GM21360 (cell line): ENCODE measurements at regions not wholly inside any gene's neighbourhood (a gene's known extent, or its start where the extent isn't known, plus 50 kb on each side); places are given as distances from the start of the nearest gene placed in this dataset.

Source experiments
- ATAC-seq: cut with Tn5 transposase; IDR thresholded peaks from one replicate; pipeline ENCODE4 v1.9.1; 2021; ENCODE audit warnings: mild to moderate bottlenecking, moderate library complexity; ENCODE audit not compliant: unreplicated experiment

DNA sequence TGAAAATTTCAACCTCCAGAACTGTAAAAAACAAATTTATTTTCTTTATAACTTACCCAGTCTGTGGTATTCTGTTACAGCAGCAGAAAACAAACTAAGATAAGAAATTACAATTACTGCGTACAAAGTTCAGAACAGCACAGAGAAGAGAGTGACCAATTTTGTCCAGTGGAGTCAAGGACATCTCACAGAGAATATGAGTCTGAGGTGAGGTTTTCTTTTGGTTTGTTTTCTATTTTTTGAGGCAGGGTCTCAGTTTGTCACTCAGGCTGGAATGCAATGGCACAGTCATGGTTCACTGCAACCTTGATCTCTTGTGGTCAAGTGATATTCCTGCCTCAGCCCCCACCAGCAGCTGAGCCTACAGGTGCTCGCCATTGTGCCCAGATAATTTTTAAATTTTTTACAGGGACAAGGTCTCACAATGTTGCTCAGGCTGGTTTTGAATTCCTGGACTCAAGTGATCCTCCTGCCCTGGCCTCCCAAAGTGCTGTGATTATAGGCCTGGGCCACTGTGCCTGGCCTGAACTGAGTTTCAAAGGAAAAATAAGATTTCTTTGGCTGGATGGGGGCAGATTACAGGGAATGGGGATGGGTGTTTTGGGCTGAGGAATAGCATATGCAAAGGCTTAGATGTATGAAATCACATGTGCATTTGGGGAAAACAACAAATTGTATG, 201.1 kb upstream of the USP24 start:
- no peak for ATAC-seq

DNA sequence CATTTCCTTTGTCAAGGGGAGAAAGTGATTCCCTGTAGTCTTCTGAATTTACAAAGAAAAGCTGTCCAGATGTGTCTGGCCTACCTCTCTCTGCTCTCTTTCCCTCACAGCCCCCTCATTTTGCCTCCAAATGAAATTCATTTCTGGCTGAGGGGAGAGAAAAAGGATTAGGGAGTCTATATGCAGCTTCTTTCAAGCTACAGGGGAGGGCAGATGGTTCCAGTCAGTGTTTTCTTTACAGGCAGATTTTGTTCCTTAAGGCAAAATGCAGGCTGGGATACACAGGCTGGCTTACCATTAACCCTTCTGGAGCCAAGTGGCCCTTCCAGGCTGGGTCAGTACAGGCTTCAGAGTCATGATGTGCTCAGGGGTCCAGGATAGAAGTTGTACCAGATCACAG, 198.1 kb upstream of the USP24 start:
- no peak for ATAC-seq

GRCh38 chr1:55412060-55412459, 196.9 kb upstream of the USP24 start:
- ATAC-seq, result no peak

GRCh38 chr1:55402671-55403464, 187.7 kb upstream of the USP24 start:
- no peak for ATAC-seq

GRCh38 chr1:55402142-55402541, 187.0 kb upstream of the USP24 start:
- no peak for ATAC-seq

DNA sequence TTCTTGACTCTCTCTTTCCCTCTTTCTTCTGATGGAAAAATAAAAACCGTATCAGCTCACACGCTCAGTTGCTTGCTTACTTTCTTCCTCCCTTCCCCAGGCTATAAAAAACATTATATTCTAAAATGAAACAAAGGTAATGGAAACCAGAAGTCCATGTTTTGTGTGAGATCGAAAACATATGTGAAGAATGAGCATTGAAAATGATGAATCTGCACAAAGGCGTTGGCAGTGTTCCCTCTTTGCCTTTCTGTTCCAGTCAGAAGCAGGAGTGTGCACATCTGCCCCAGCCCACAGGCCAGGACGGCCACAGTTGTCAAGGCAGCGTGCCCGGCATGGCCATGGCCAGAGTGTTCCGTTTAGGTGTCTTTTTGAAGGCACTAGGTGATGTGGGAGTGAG, 185.3 kb upstream of the USP24 start:
- no peak for ATAC-seq

DNA sequence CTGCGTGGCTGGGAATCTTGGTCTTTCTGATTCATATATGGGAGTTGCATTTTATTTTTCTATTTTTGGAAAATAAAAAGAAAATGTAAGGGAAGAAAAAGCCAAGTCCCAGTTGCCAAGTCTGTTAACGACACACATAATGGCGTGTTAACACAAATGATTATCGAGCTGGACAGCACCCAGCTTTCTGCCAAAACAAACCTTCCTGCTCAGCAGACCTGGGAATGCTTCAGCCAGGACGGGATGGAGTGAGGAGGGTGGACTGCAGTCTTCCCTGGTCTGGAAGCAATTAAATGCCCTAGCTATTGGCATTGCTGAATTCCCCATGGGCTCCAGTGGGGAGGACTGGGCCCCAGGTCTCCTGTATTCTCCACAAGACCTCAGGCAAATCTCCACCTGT, 184.2 kb upstream of the USP24 start:
- no peak for ATAC-seq

DNA sequence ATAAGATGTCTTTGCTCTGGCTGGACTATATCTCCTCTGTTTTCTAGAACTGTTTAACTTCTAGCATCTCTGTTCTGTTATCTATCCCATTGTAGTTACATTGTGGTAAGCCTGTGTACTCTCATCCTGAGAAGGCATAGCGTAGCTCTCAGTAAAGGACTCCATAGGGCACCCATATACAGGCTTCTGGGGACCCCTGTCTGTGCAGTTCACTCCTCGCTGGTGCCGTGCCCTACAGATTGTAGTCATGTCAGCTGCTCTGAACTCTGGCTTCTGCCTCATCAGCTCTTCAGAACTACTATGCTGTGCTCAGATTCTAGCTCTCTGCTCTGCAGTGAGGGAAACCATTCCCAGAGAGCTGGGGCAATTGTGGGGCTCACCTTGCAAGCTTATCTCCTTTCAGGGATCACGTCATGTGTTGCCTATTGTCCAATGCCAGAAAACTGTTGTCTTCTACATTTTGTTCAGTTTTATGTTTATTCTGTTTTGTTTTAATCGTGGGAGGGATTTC, 181.3 kb upstream of the USP24 start:
- ATAC-seq, result no peak

DNA sequence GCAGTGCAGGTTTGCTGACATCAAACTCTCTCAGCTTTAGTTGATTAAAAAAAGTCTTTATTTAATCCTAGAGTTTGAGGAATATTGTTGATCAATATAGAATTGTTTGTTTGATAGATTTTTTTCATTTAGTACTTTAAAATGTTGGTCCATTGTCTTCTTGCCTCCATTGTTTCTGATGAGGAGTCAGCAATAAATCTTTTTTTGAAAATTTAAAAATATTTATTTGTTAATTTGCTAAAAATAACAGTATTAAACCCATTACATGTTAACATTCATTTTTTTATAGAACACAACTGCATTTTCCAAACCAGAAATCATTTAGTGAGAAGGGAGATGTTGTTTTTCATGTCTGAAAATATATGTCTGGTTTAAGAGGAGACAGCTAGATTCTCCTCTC, 173.8 kb upstream of the USP24 start:
- ATAC-seq, result no peak

- ATAC-seq, result no peak
Observed at GRCh38 chr1:55387145-55387544, 172.0 kb upstream of the USP24 start.

DNA sequence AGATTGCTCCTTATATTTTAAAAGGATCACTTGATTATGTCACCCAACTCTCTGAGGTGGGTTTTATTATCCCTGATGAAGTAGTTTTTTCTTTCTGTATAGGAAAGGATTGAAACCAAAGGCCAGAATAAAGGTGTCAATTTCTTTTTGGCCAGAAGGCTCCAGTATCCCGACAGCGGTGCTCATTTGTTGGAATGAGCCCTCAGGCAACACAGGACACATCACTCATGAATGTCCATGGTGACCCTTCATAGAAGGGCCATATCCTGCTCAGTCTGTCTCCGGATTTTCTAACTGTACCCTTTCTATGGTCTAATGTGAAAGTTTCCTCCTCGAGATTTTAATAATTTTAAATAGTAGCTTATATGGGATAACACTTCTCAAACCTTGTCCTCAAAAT, 171.3 kb upstream of the USP24 start:
- ATAC-seq, result no peak

GRCh38 chr1:55385402-55386018, 170.3 kb upstream of the USP24 start:
- ATAC-seq, result no peak

- ATAC-seq, result no peak
Observed at GRCh38 chr1:55384637-55385036, 169.5 kb upstream of the USP24 start.

DNA sequence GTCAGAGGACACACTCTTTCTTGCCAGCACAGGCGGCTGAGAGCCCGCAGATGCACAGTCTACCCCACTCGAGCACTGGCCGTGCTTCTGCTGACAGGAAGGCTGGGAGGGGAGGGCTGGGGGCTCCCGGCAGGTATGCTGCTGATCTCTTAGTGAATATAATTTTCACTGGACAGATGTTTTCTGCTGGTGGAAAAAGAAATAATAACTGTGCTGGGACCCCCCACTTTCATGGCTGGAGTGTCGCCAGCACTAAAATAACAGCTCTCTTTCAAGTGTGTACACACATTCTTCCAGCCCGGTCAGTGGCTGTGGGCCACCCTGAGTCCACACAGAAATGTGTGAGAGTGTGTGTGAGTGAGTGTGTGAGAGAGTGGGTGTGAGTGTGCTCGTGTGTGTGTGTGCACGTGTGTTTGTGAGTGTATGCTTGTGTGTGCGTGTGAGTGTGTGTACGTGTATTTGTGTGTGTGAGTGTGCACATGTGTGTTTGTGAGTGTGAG, 167.7 kb upstream of the USP24 start:
- no peak for ATAC-seq

DNA sequence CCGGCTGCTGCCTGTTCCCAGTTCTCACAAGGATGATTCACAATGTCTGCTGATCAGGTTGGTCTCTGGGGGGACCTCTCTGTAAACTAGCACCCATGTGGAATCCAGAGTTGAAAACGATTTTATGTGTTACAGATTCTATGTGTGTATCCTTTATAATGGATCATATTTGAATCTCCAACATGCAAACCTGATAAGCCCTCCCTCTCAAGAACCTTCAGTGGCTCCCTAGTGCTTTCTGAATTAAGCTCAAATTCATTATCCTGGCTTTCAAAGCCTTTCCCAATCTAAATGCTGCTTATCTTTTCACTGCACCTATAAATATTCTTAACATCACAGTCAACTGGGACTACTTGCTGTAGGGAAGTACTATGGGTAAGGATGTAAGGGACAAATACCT, 166.8 kb upstream of the USP24 start:
- ATAC-seq, result no peak

- no peak for ATAC-seq
Observed at GRCh38 chr1:55381491-55381890, 166.3 kb upstream of the USP24 start.

- ATAC-seq, result no peak
Observed at GRCh38 chr1:55380355-55380970, 165.3 kb upstream of the USP24 start.

GRCh38 chr1:55378582-55378981, 163.4 kb upstream of the USP24 start:
- peak; percentile 51 for ATAC-seq

DNA sequence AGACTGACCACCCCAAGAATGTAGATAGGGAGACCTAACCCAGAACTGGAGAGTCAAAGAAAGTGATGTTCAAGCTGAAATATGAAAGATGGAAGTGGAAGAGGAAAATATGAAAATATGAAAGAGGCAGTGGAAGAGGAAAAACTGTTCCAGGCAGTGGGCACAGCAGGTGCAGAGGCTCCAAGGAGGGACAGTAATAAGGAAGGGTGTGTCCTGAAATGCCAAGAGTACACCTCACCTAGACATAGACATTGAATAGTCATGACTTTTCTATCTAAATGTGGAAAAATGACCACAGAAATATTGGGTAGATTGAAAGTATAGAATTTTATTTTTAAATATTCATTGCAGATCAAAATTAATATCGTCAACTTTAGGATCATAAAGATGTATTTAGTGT, 161.7 kb upstream of the USP24 start:
- ATAC-seq, result no peak

GRCh38 chr1:55375617-55376258, 160.6 kb upstream of the USP24 start:
- no peak for ATAC-seq
